K562 (cell line): ENCODE measurements at regions not wholly inside any gene's neighbourhood (a gene's known extent, or its start where the extent isn't known, plus 50 kb on each side); places are given as distances from the start of the nearest gene placed in this dataset.

Experiments used
- GATAD2A ChIP-seq: fragments of 450-650 bp; IDR thresholded peaks from 2 replicates; pipeline ENCODE4 v1.6.1; 2017
- HNRNPLL ChIP-seq: fragments of 200-400 bp; formaldehyde crosslinking; IDR thresholded peaks from 2 replicates; pipeline ENCODE4 v1.6.1; 2017; ENCODE audit warnings: low read length, low read depth, mild to moderate bottlenecking; ENCODE audit not compliant: poor library complexity, severe bottlenecking
- MCM3 ChIP-seq: fragments of 450-650 bp; IDR thresholded peaks from 2 replicates; pipeline ENCODE4 v1.6.1; 2016
- NR2C1 ChIP-seq, 2 experiments: fragments of 450-650 bp; IDR thresholded peaks; 2 replicates each; pipeline ENCODE4 v1.6.1; 2017; ENCODE audit warnings: mild to moderate bottlenecking in 2 of 2, antibody characterized with exemption in 1 of 2, inconsistent platforms in 1 of 2, missing compliant biosample characterization in 1 of 2, missing genetic modification characterization in 1 of 2
- SREBF2 ChIP-seq: sonication (generic); formaldehyde crosslinking; IDR thresholded peaks from 2 replicates; pipeline ENCODE4 v1.4.0; 2020; ENCODE audit warnings: mild to moderate bottlenecking, missing genetic modification reagents
- TAF1 ChIP-seq: IDR thresholded peaks from 2 replicates; pipeline ENCODE4 v1.6.1; 2011; ENCODE audit warnings: mild to moderate bottlenecking, low read length, moderate library complexity; ENCODE audit not compliant: insufficient read depth, control insufficient read depth, severe bottlenecking; ENCODE audit errors: extremely low read depth
- TCF7L2 ChIP-seq: fragments of 150-350 bp; IDR thresholded peaks from 2 replicates; pipeline ENCODE4 v1.6.1; 2016; ENCODE audit warnings: low read depth, mild to moderate bottlenecking, low read length, moderate library complexity
- ZNF239 ChIP-seq: fragments of 250-450 bp; sonication (Bioruptor Pico); IDR thresholded peaks from 2 replicates; pipeline ENCODE4 v1.4.0; 2020; ENCODE audit warnings: mild to moderate bottlenecking
- ZNF24 ChIP-seq: fragments of 450-650 bp; IDR thresholded peaks from 2 replicates; pipeline ENCODE4 v1.6.1; 2016
- ZNF695 ChIP-seq: fragments of 450-650 bp; formaldehyde crosslinking; IDR thresholded peaks from 2 replicates; pipeline ENCODE4 v1.4.0; 2020; ENCODE audit warnings: mild to moderate bottlenecking, moderate library complexity
- TF ChIP-seq, protein P1 (sequence below), 3 experiments: IDR thresholded peaks in 2 of 3; conservative IDR thresholded peaks in 1 of 3; 2 replicates each; pipeline ENCODE4 v1.5.1; 2011 to 2012; ENCODE audit warnings: low read length in 3 of 3, mild to moderate bottlenecking in 3 of 3, control low read depth in 2 of 3, improper control_type of control experiment in 1 of 3, inconsistent platforms in 1 of 3, low read depth in 1 of 3, mixed read lengths in 1 of 3, moderate library complexity in 1 of 3; ENCODE audit not compliant: insufficient read depth in 2 of 3
- TF ChIP-seq, protein P2 (sequence below): fragments of 450-650 bp; IDR thresholded peaks from 2 replicates; pipeline ENCODE4 v1.6.1; 2018; ENCODE audit warnings: mild to moderate bottlenecking, low read depth; ENCODE audit not compliant: partially characterized antibody

DNA sequence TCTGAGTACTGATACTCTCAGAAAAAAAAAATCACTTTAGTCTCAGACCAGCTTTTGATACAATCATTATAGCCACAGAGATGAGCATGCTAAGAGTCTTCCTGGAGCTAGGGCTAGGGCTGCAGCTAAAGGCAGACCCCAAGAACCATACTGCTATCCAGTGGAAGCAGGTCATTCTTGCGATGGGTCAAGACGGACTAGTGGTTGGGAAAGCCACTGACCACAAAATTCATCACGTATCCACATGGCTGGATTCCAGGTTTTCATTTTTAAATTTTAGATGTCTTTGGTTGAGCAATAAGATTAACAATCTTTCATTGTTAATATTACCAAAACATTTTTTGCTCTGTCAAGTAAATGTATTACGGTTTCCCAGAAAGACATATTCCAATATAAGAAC, 598.1 kb downstream of the DNAH5 start:
- no peak for TF ChIP-seq TCF7L2
- TF ChIP-seq, protein P1, sequence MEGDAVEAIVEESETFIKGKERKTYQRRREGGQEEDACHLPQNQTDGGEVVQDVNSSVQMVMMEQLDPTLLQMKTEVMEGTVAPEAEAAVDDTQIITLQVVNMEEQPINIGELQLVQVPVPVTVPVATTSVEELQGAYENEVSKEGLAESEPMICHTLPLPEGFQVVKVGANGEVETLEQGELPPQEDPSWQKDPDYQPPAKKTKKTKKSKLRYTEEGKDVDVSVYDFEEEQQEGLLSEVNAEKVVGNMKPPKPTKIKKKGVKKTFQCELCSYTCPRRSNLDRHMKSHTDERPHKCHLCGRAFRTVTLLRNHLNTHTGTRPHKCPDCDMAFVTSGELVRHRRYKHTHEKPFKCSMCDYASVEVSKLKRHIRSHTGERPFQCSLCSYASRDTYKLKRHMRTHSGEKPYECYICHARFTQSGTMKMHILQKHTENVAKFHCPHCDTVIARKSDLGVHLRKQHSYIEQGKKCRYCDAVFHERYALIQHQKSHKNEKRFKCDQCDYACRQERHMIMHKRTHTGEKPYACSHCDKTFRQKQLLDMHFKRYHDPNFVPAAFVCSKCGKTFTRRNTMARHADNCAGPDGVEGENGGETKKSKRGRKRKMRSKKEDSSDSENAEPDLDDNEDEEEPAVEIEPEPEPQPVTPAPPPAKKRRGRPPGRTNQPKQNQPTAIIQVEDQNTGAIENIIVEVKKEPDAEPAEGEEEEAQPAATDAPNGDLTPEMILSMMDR (IDR thresholded peaks at IDR 0.05 in 2 of 3, conservative IDR thresholded peaks at IDR 0.05 in 1 of 3; ENCODE audit: insufficient read depth in 2 of 3, low read depth in 1 of 3, low read length in 3 of 3): no peak
- TF ChIP-seq, protein P2, sequence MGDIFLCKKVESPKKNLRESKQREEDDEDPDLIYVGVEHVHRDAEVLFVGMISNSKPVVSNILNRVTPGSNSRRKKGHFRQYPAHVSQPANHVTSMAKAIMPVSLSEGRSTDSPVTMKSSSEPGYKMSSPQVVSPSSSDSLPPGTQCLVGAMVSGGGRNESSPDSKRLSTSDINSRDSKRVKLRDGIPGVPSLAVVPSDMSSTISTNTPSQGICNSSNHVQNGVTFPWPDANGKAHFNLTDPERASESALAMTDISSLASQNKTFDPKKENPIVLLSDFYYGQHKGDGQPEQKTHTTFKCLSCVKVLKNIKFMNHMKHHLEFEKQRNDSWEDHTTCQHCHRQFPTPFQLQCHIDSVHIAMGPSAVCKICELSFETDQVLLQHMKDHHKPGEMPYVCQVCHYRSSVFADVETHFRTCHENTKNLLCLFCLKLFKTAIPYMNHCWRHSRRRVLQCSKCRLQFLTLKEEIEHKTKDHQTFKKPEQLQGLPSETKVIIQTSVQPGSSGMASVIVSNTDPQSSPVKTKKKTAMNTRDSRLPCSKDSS: no peak
- no peak for TF ChIP-seq TAF1
- no peak for TF ChIP-seq SREBF2 (CRISPR knock-in tag)
- no peak for TF ChIP-seq GATAD2A
- no peak for TF ChIP-seq ZNF24
- no peak for TF ChIP-seq NR2C1 (IDR thresholded peaks at IDR 0.05)
- no peak for TF ChIP-seq NR2C1 (tag; IDR thresholded peaks at IDR 0.05)
- TF ChIP-seq HNRNPLL: no peak
- TF ChIP-seq ZNF695 (CRISPR knock-in tag): no peak
- no peak for TF ChIP-seq ZNF239 (CRISPR knock-in tag)
- no peak for TF ChIP-seq MCM3
